Jurkat, Clone E6-1 (cell line): ENCODE measurements at regions not wholly inside any gene's neighbourhood (a gene's known extent, or its start where the extent isn't known, plus 50 kb on each side); places are given as distances from the start of the nearest gene placed in this dataset.
A peak's percentile ranks its signal among the peaks of the same experiment; 100 is the strongest.

Source experiments
- DNase-seq: peaks from one replicate; pipeline ENCODE4 v3.0.0-alpha.2; 2011; ENCODE audit warnings: low read depth, low spot score
- H3K4me3 ChIP-seq: 2 replicates; pipeline ENCODE4 v1.5.1; 2011; ENCODE audit warnings: mild to moderate bottlenecking, low read length, control low read depth, moderate library complexity

- DNase-seq, result no peak
- no peak overlapping the region for H3K4me3 ChIP-seq
These were observed 344.6 kb upstream of the PROK2 start for GRCh38 chr3:72129501-72130094.

GRCh38 chr3:72128921-72129320 lies 344.0 kb upstream of the PROK2 start:
- H3K4me3 ChIP-seq, result no peak overlapping the region
- no peak for DNase-seq

- H3K4me3 ChIP-seq, result no peak overlapping the region
These were observed 342.9 kb upstream of the PROK2 start for GRCh38 chr3:72127844-72128243.

GRCh38 chr3:72127224-72127612 lies 342.3 kb upstream of the PROK2 start:
- no peak for DNase-seq
- no peak overlapping the region for H3K4me3 ChIP-seq

More at GRCh38 chr3:72127844-72128243, 342.9 kb upstream of the PROK2 start:
- DNase-seq, result no peak

GRCh38 chr3:72126441-72127223 lies 341.7 kb upstream of the PROK2 start:
- DNase-seq, result no peak
- H3K4me3 ChIP-seq, result no peak overlapping the region

GRCh38 chr3:72123908-72124441 lies 339.0 kb upstream of the PROK2 start:
- DNase-seq, result no peak
- no peak overlapping the region for H3K4me3 ChIP-seq

GRCh38 chr3:72120806-72121778 lies 336.1 kb upstream of the PROK2 start:
- DNase-seq, result no peak
- no peak overlapping the region for H3K4me3 ChIP-seq

GRCh38 chr3:72120039-72120438 lies 335.1 kb upstream of the PROK2 start:
- no peak overlapping the region for H3K4me3 ChIP-seq
- DNase-seq, result no peak

GRCh38 chr3:72118628-72119027 lies 333.7 kb upstream of the PROK2 start:
- H3K4me3 ChIP-seq, result no peak overlapping the region
- no peak for DNase-seq

GRCh38 chr3:72116226-72116625 lies 331.3 kb upstream of the PROK2 start:
- H3K4me3 ChIP-seq, result no peak overlapping the region
- no peak for DNase-seq

- DNase-seq, result no peak
- H3K4me3 ChIP-seq, result no peak overlapping the region
These were observed 330.4 kb upstream of the PROK2 start for GRCh38 chr3:72115307-72115706.

- DNase-seq, result no peak
- H3K4me3 ChIP-seq, result no peak overlapping the region
These were observed 329.8 kb upstream of the PROK2 start for GRCh38 chr3:72114773-72115172.

GRCh38 chr3:72113964-72114363 lies 329.0 kb upstream of the PROK2 start:
- no peak overlapping the region for H3K4me3 ChIP-seq
- no peak for DNase-seq

GRCh38 chr3:72113564-72113963 lies 328.6 kb upstream of the PROK2 start:
- H3K4me3 ChIP-seq, result no peak overlapping the region
- DNase-seq, result no peak

GRCh38 chr3:72112435-72112834 lies 327.5 kb upstream of the PROK2 start:
- DNase-seq, result no peak
- H3K4me3 ChIP-seq, result no peak overlapping the region

GRCh38 chr3:72111265-72112205 lies 326.6 kb upstream of the PROK2 start:
- no peak overlapping the region for H3K4me3 ChIP-seq
- no peak for DNase-seq

GRCh38 chr3:72109327-72110259 lies 324.6 kb upstream of the PROK2 start:
- peak; percentile 26 for DNase-seq

More at GRCh38 chr3:72109327-72110259, 324.6 kb upstream of the PROK2 start:
- H3K4me3 ChIP-seq, result no peak overlapping the region
